ENCODE measurements at regions not wholly inside any gene's neighbourhood (a gene's known extent, or its start where the extent isn't known, plus 50 kb on each side); places are given as distances from the start of the nearest gene placed in this dataset.

DNA sequence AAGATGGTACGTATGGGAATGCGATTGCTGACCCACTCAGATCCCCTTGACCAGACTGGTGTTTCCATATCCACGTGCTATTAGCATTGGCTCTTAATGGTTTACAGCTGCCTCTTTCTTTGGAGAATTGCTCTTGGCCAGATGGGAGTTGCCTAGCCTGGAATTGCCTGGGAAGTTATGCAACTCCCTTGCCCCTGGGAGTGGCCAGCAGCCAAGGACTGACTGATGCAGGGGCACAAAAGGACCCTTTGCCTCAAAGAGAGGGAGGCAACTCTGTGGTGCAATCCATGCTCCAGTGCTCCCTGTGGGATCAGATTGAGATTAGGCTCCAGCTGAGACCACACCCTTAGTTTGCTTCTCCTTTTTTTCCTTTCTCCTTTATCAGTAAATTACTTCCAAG, 203.5 kb upstream of the JAG1 start:
- no peak for DNase-seq
- Histone ChIP-seq H3K4me1 (no peaks in the 10 kb centered on the region), H3K4me3 (no peak overlapping the region), H3K9me3 (peaks cover 0 to 3% (median 0%) of the 10 kb centered on the region in 4 donors), H3K27me3 (no peaks in the 10 kb centered on the region), H3K27ac (no peak overlapping the region), H3K36me3 (no peaks in the 10 kb centered on the region)
- TF ChIP-seq, protein P1, sequence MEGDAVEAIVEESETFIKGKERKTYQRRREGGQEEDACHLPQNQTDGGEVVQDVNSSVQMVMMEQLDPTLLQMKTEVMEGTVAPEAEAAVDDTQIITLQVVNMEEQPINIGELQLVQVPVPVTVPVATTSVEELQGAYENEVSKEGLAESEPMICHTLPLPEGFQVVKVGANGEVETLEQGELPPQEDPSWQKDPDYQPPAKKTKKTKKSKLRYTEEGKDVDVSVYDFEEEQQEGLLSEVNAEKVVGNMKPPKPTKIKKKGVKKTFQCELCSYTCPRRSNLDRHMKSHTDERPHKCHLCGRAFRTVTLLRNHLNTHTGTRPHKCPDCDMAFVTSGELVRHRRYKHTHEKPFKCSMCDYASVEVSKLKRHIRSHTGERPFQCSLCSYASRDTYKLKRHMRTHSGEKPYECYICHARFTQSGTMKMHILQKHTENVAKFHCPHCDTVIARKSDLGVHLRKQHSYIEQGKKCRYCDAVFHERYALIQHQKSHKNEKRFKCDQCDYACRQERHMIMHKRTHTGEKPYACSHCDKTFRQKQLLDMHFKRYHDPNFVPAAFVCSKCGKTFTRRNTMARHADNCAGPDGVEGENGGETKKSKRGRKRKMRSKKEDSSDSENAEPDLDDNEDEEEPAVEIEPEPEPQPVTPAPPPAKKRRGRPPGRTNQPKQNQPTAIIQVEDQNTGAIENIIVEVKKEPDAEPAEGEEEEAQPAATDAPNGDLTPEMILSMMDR (IDR thresholded peaks at IDR 0.05): no peak
- TF ChIP-seq POLR2A (IDR thresholded peaks at IDR 0.05): no peak

DNA sequence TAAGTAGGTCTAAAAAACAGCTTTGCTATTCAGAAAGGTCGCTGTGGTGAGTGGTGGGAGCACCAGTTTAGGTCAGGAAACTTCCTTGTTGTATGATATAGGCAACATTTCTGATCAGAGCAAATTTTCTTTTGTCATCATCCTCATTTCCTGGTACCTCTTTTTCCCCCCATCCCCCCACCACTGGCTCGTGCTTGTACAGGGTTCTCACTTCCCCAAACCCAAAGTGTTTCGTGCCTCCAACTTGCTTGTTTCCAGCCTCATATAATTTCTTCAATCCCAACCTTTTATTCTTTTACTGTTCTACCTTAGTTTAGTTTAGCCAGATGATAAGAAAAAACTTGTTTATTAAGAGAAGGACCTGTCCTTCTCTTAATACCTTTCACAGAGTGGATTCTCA, 209.4 kb upstream of the JAG1 start:
- H3K4me3 ChIP-seq: no peak overlapping the region
- no peaks in the 10 kb centered on the region for H3K36me3 ChIP-seq
- no peaks in the 10 kb centered on the region for H3K4me1 ChIP-seq
- no peak overlapping the region for H3K27ac ChIP-seq
- TF ChIP-seq POLR2A (IDR thresholded peaks at IDR 0.05): no peak
- TF ChIP-seq, protein P1 (IDR thresholded peaks at IDR 0.05): no peak
- H3K9me3 ChIP-seq: no peaks in the 10 kb centered on the region
- DNase-seq: no peak
- no peaks in the 10 kb centered on the region for H3K27me3 ChIP-seq

DNA sequence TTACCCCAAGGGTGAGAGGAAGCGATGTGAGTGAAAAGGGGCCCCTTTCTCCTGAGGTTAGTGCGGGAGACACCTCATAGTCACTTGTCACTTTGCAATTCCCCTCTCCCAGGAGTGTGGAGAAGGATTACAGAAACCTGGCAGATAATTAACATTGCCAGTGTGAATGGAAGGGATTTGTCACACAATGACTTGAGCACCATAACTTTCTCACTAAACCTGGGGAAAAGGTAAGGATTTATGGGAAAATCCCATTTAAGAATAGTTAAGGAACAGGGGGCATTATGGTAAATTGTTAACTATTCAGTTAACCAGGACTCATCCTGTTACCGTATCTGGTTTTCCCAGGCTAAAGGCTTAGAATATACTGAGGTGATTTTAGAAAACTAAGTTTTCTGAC, 219.5 kb upstream of the JAG1 start:
- H3K9me3 ChIP-seq: no peaks in the 10 kb centered on the region
- no peak overlapping the region for H3K27ac ChIP-seq
- TF ChIP-seq POLR2A (IDR thresholded peaks at IDR 0.05): no peak
- TF ChIP-seq, protein P1 (IDR thresholded peaks at IDR 0.05): no peak
- H3K36me3 ChIP-seq: no peaks in the 10 kb centered on the region
- H3K4me3 ChIP-seq: no peak overlapping the region
- DNase-seq: no peak
- H3K4me1 ChIP-seq: no peaks in the 10 kb centered on the region
- H3K27me3 ChIP-seq: no peaks in the 10 kb centered on the region

DNA sequence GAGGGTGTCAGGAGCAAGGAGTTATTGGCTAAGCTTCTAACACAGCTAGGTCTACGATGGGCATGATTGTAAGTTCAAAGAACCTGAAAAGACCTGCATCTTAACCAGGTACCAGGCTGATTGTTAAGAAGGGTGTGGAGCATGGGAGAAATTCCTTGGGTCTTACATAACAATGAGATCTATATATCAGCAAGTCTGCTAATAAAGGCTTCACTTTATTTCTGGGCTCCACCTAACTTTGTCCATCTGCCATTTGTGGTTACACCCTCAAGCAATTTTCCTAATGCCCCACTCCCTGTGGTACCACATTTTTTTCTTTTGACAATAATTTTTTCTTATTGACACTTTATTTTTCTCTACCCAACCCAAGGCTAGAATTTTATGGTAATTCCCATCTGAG, 223.5 kb upstream of the JAG1 start:
- no peak overlapping the region for H3K4me3 ChIP-seq
- no peaks in the 10 kb centered on the region for H3K9me3 ChIP-seq
- no peaks in the 10 kb centered on the region for H3K36me3 ChIP-seq
- DNase-seq: no peak
- H3K27me3 ChIP-seq: no peaks in the 10 kb centered on the region
- H3K4me1 ChIP-seq: no peaks in the 10 kb centered on the region
- TF ChIP-seq, protein P1 (IDR thresholded peaks at IDR 0.05): no peak
- TF ChIP-seq POLR2A (IDR thresholded peaks at IDR 0.05): no peak
- no peak overlapping the region for H3K27ac ChIP-seq

DNA sequence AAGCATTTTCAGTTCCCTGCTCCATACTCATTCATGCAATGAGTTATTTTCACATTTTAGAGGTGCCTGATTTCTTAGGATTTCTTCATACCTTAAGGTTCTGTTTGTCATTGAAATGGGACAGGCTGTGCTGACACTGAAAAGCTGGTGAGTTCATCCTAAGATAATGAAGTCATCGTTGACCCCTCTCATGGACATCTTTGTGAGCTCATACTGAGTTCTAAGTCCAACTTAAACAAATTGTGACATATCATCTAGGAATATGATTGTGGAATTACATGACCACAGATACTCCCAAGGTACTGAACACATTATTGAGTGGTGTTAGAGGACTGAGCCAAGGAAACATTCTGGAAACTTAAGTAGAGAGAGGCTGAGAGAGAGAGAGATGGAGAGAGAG, 224.8 kb upstream of the JAG1 start:
- no peak overlapping the region for H3K27ac ChIP-seq

More for the DNA sequence above, 224.8 kb upstream of the JAG1 start:
- Histone ChIP-seq H3K27me3 (no peaks in the 10 kb centered on the region), H3K4me3 (no peak overlapping the region), H3K4me1 (no peaks in the 10 kb centered on the region), H3K9me3 (no peaks in the 10 kb centered on the region), H3K36me3 (no peaks in the 10 kb centered on the region)
- TF ChIP-seq POLR2A (IDR thresholded peaks at IDR 0.05): no peak
- TF ChIP-seq, protein P1 (IDR thresholded peaks at IDR 0.05): no peak
- DNase-seq: no peak

All from Peyer's patch (tissue), 4 donors.